ENCODE measurements at regions not wholly inside any gene's neighbourhood (a gene's known extent, or its start where the extent isn't known, plus 50 kb on each side); places are given as distances from the start of the nearest gene placed in this dataset.

- TF ChIP-seq CTCF (IDR thresholded peaks at IDR 0.05; ENCODE audit: low read depth, low read length) = no peak
- H3K4me3 ChIP-seq (ENCODE audit: low read depth, low read length) = no peak overlapping the region
Observed at GRCh38 chr18:45295388-45295787, 319.9 kb upstream of the SLC14A2 start.

GRCh38 chr18:45298986-45299385 lies 316.3 kb upstream of the SLC14A2 start:
- TF ChIP-seq CTCF (IDR thresholded peaks at IDR 0.05; ENCODE audit: low read depth, low read length) = no peak
- H3K4me3 ChIP-seq (ENCODE audit: low read depth, low read length) = no peak overlapping the region

- no peak for TF ChIP-seq CTCF (IDR thresholded peaks at IDR 0.05; ENCODE audit: low read depth, low read length)
- no peak overlapping the region for H3K4me3 ChIP-seq (ENCODE audit: low read depth, low read length)
Observed at GRCh38 chr18:45303026-45303425, 312.2 kb upstream of the SLC14A2 start.

- H3K4me3 ChIP-seq (ENCODE audit: low read depth, low read length) = no peak overlapping the region
- TF ChIP-seq CTCF (IDR thresholded peaks at IDR 0.05; ENCODE audit: low read depth, low read length) = no peak
Observed at GRCh38 chr18:45304558-45304957, 310.7 kb upstream of the SLC14A2 start.

GRCh38 chr18:45312555-45313126 lies 302.6 kb upstream of the SLC14A2 start:
- TF ChIP-seq CTCF (IDR thresholded peaks at IDR 0.05; ENCODE audit: low read depth, low read length) = no peak
- H3K4me3 ChIP-seq (ENCODE audit: low read depth, low read length) = no peak overlapping the region

GRCh38 chr18:45316127-45316526 lies 299.1 kb upstream of the SLC14A2 start:
- no peak for TF ChIP-seq CTCF (IDR thresholded peaks at IDR 0.05; ENCODE audit: low read depth, low read length)
- no peak overlapping the region for H3K4me3 ChIP-seq (ENCODE audit: low read depth, low read length)

- no peak for TF ChIP-seq CTCF (IDR thresholded peaks at IDR 0.05; ENCODE audit: low read depth, low read length)
- H3K4me3 ChIP-seq (ENCODE audit: low read depth, low read length) = no peak overlapping the region
Observed at GRCh38 chr18:45317948-45318640, 297.2 kb upstream of the SLC14A2 start.
